OCI-LY1 (cell line): ENCODE measurements at regions not wholly inside any gene's neighbourhood (a gene's known extent, or its start where the extent isn't known, plus 50 kb on each side); places are given as distances from the start of the nearest gene placed in this dataset.

ENCODE experiments used
- H2AFZ ChIP-seq: fragments of 200-600 bp; sonication (generic), shearing (Covaris generic); 2 replicates; pipeline ENCODE4 v1.6.0; 2014; ENCODE audit warnings: antibody characterized with exemption, mild to moderate bottlenecking, low read length
- H3F3A ChIP-seq: fragments of 200-600 bp; sonication (generic), shearing (Covaris generic); 2 replicates; pipeline ENCODE4 v1.6.0; 2014; ENCODE audit warnings: mild to moderate bottlenecking, antibody characterized with exemption, low read length, moderate library complexity; ENCODE audit not compliant: insufficient read depth
- H3K27ac ChIP-seq: fragments of 200-600 bp; sonication (generic); 2 replicates; pipeline ENCODE4 v1.5.1; 2014; ENCODE audit warnings: low read length, mixed run types, mild to moderate bottlenecking, low read depth; ENCODE audit not compliant: poor library complexity, severe bottlenecking
- H3K27me3 ChIP-seq: fragments of 200-600 bp; sonication (generic); 2 replicates; pipeline ENCODE4 v1.6.0; 2014; ENCODE audit warnings: antibody characterized with exemption, mild to moderate bottlenecking, low read length, moderate library complexity; ENCODE audit not compliant: insufficient read depth
- H3K36me3 ChIP-seq: fragments of 200-600 bp; sonication (generic); 2 replicates; pipeline ENCODE4 v1.6.1; 2014; ENCODE audit warnings: mild to moderate bottlenecking, antibody characterized with exemption, low read length, moderate library complexity, mixed read lengths; ENCODE audit not compliant: insufficient read depth
- H3K4me1 ChIP-seq: fragments of 200-600 bp; sonication (generic); 2 replicates; pipeline ENCODE4 v1.5.1; 2014; ENCODE audit warnings: mild to moderate bottlenecking, low read length, moderate library complexity; ENCODE audit not compliant: insufficient read depth, severe bottlenecking
- H3K4me2 ChIP-seq: fragments of 200-600 bp; sonication (generic), shearing (Covaris generic); 2 replicates; pipeline ENCODE4 v1.6.1; 2014; ENCODE audit warnings: low read length
- H3K4me3 ChIP-seq: fragments of 200-600 bp; sonication (generic); 2 replicates; pipeline ENCODE4 v1.5.1; 2014; ENCODE audit warnings: low read length, low read depth, mild to moderate bottlenecking, mixed read lengths; ENCODE audit not compliant: poor library complexity, severe bottlenecking
- H3K79me2 ChIP-seq: fragments of 200-600 bp; shearing (Covaris generic); 2 replicates; pipeline ENCODE4 v1.6.1; 2016; ENCODE audit warnings: mixed run types, low read length, mixed read lengths; ENCODE audit not compliant: insufficient read depth
- H3K9ac ChIP-seq: fragments of 200-600 bp; sonication (generic), shearing (Covaris generic); 2 replicates; pipeline ENCODE4 v1.6.1; 2014; ENCODE audit warnings: mild to moderate bottlenecking, low read length, mixed read lengths
- H3K9me2 ChIP-seq: fragments of 200-600 bp; sonication (generic), shearing (Covaris generic); 2 replicates; pipeline ENCODE4 v1.6.1; 2014; ENCODE audit warnings: low read depth, mild to moderate bottlenecking, low read length, mixed read lengths
- H3K9me3 ChIP-seq: fragments of 200-600 bp; shearing (Covaris generic); 2 replicates; pipeline ENCODE4 v1.6.1; 2014; ENCODE audit warnings: low read length, mixed read lengths
- H4K20me1 ChIP-seq: fragments of 200-600 bp; sonication (generic), shearing (Covaris generic); 2 replicates; pipeline ENCODE4 v1.6.0; 2016; ENCODE audit warnings: mild to moderate bottlenecking, low read length; ENCODE audit not compliant: insufficient read depth
- CTCF ChIP-seq: fragments of 200-600 bp; sonication (generic), shearing (Covaris generic); IDR thresholded peaks from 2 replicates; pipeline ENCODE4 v1.5.1; 2017; ENCODE audit warnings: mild to moderate bottlenecking, antibody characterized with exemption, low read length, moderate library complexity, mixed read lengths
- EZH2 ChIP-seq: fragments of 200-600 bp; sonication (generic), shearing (Covaris generic); IDR thresholded peaks from 2 replicates; pipeline ENCODE4 v1.8.0; 2017; ENCODE audit warnings: borderline replicate concordance, mixed run types, mild to moderate bottlenecking, antibody characterized with exemption, low read length, moderate library complexity, mixed read lengths

GRCh38 chr13:107331359-107331758 lies 763.4 kb upstream of the ARGLU1 start:
- Histone ChIP-seq H4K20me1 (no peaks in the 10 kb centered on the region), H2AFZ (no peak overlapping the region), H3K27ac (no peak overlapping the region), H3K36me3 (no peaks in the 10 kb centered on the region), H3K4me2 (no peak overlapping the region), H3K4me1 (no peaks in the 10 kb centered on the region), H3K9me2 (no peaks in the 10 kb centered on the region), H3K27me3 (no peaks in the 10 kb centered on the region), H3K79me2 (no peaks in the 10 kb centered on the region), H3K4me3 (no peak overlapping the region), H3F3A (no peaks in the 10 kb centered on the region), H3K9ac (no peak overlapping the region), H3K9me3 (no peaks in the 10 kb centered on the region)
- TF ChIP-seq EZH2 (no peak), CTCF (no peak)

- no peak overlapping the region for H3K4me3 ChIP-seq
- no peak overlapping the region for H2AFZ ChIP-seq
- no peaks in the 10 kb centered on the region for H3K79me2 ChIP-seq
- no peaks in the 10 kb centered on the region for H3K36me3 ChIP-seq
- no peak overlapping the region for H3K9ac ChIP-seq
- no peaks in the 10 kb centered on the region for H3K9me2 ChIP-seq
- H3K4me2 ChIP-seq: no peak overlapping the region
- H3F3A ChIP-seq: no peaks in the 10 kb centered on the region
- H4K20me1 ChIP-seq: no peaks in the 10 kb centered on the region
- no peaks in the 10 kb centered on the region for H3K27me3 ChIP-seq
- no peak overlapping the region for H3K27ac ChIP-seq
- no peaks in the 10 kb centered on the region for H3K4me1 ChIP-seq
- TF ChIP-seq CTCF: no peak
- no peak for TF ChIP-seq EZH2
- H3K9me3 ChIP-seq: no peaks in the 10 kb centered on the region
These were observed 762.5 kb upstream of the ARGLU1 start for GRCh38 chr13:107330484-107330883.

- H3K9me3 ChIP-seq: no peaks in the 10 kb centered on the region
- no peaks in the 10 kb centered on the region for H3K4me1 ChIP-seq
- H3F3A ChIP-seq: no peaks in the 10 kb centered on the region
- no peak overlapping the region for H3K27ac ChIP-seq
- H3K9ac ChIP-seq: no peak overlapping the region
- H3K79me2 ChIP-seq: no peaks in the 10 kb centered on the region
- no peak overlapping the region for H3K4me2 ChIP-seq
- H3K27me3 ChIP-seq: no peaks in the 10 kb centered on the region
- no peak overlapping the region for H3K4me3 ChIP-seq
- H3K9me2 ChIP-seq: no peaks in the 10 kb centered on the region
- no peaks in the 10 kb centered on the region for H3K36me3 ChIP-seq
- TF ChIP-seq EZH2 (no peak), CTCF (no peak)
- H4K20me1 ChIP-seq: no peaks in the 10 kb centered on the region
- H2AFZ ChIP-seq: no peak overlapping the region
These were observed 762.1 kb upstream of the ARGLU1 start for GRCh38 chr13:107329991-107330390.
